GM19328 (cell line): ENCODE measurements at regions not wholly inside any gene's neighbourhood (a gene's known extent, or its start where the extent isn't known, plus 50 kb on each side); places are given as distances from the start of the nearest gene placed in this dataset.
"Not testable (repeated sequence)": the region's sequence is repeated elsewhere in the genome, so short reads cannot be mapped to it uniquely, and the experiment has no call there.

ENCODE experiments used
- ATAC-seq: cut with Tn5 transposase; IDR thresholded peaks from one replicate; pipeline ENCODE4 v1.9.1; 2021; ENCODE audit warnings: mild to moderate bottlenecking, moderate library complexity; ENCODE audit not compliant: unreplicated experiment

- ATAC-seq = no peak
These were observed 231.8 kb upstream of the FOXP2 start for GRCh38 chr7:114182837-114183236.

GRCh38 chr7:114181280-114181679 lies 233.3 kb upstream of the FOXP2 start:
- ATAC-seq = no peak

DNA sequence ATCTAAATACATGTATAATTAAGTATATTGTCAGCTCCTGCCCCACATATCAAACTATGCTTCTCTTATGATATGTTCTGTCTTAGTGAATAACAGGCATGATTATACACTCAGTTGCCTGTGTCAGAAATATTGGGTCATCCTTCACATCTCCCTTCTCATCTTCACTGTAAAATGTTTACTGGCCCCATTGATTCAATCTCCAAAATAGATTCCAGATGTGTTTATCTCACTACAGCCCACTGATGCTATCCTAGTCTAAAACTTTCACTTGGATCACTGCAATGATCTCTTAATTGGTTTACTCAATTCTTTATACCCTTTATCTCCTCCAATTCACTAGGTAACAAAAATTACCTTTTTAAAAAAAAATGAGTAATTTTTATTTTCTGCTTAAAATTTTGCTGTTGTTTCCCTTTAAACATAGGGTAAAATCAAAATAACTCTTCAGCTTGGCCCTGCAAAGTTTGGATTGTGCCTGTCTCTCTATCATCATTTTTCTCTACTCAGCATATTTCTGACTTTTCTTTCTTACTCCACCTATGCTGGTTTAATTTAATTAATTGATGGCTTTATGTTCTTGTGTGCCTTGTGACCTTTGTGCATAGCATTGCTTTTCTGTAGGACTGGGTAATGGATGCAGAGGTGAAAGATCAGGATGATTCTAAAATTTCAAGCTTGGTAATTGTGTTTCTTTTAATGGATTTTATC lies 233.9 kb upstream of the FOXP2 start:
- no peak for ATAC-seq

GRCh38 chr7:114175125-114175524 lies 239.5 kb upstream of the FOXP2 start:
- no peak for ATAC-seq

DNA sequence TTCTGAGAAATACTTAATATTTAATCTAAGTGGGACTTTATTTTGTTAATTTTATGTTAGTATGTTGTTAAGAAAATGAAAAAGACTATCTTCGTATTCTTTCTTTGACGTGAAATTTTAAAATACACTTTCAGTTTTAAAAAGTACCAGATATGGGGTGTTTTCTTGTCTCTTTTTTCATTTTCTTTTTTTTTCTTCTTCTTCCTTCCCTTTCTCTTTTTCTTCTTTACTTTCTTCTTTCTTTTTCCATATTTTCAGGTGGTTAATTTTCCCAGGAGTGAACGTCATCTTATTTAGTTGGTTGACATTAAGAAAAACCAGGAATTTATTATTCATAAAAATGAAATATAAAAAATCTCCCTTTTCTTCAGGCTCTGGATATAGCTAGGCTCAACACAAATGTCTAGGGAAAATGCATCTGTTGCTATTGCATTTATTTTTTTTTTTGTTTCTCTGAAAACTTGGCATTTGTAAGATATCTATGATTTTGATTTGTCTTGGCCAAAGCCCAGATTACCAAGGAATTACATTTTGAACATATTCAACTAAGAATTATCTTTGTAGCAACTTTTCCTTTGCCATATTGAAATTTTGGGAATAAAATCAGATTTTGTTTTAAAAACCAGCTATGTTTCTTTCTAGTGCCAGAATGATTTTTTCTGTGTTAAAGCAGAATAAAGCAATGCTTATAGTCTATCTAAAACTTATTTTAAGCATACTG lies 241.3 kb upstream of the FOXP2 start:
- no peak for ATAC-seq

- not testable (repeated sequence) for ATAC-seq
These were observed 245.2 kb upstream of the FOXP2 start for GRCh38 chr7:114169389-114169788.

DNA sequence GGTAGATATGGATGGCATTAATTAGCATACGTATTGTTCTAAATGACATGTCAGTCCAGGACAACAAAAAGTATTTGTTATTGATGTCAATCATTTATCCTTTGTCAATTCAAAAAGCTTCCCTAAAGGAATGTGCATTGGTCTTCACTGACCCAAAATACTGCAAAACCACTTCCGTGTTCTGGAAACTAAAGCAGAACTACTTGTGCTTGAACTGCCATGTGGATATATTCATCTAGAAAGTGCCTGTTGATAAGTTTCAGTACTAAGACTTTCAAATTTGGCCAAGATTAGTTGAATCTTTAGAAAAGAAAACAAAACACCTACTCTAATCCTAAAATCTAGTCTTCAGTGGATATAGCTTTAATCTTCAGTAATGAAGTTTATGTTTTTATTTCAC lies 242.1 kb upstream of the PPP1R3A start:
- no peak for ATAC-seq

DNA sequence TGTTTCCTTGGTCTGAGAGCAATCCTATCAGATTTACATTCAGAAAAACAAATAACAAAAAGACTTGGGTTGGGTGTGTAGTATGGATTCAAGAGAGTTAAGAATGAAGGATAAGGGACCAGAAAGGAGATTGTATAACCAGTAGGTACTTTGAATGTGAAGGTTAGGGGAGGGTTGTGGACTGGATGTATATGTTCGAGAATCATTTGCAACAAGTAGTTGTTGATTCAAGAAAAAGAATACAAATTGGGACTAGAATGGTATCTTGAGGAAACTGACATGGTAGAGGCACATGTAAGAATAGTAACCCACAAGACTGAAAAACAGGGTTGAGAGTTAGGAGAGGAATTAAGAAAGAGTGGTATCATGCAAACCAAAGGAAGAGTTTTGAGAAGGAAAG lies 240.0 kb upstream of the PPP1R3A start:
- ATAC-seq = no peak

DNA sequence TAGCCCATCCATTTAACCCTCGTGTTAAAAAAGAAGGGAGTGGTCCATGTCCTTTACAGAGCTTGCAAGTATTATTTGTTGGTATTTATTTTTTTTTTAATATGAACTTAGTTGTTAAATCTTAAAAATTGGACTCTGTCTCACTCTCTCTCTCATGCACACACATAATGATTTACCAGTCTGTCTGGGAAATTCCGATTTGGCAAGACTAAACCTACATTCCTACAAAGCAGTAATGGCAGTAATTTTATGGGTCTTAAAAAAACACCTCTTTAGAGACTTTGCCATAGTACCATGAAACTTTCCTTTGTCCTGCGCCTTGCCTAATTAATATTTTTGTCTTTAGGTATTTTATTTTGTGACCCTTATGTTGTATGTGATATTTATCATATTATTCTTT lies 239.5 kb upstream of the PPP1R3A start:
- no peak for ATAC-seq

GRCh38 chr7:114156178-114156577 lies 237.4 kb upstream of the PPP1R3A start:
- no peak for ATAC-seq

DNA sequence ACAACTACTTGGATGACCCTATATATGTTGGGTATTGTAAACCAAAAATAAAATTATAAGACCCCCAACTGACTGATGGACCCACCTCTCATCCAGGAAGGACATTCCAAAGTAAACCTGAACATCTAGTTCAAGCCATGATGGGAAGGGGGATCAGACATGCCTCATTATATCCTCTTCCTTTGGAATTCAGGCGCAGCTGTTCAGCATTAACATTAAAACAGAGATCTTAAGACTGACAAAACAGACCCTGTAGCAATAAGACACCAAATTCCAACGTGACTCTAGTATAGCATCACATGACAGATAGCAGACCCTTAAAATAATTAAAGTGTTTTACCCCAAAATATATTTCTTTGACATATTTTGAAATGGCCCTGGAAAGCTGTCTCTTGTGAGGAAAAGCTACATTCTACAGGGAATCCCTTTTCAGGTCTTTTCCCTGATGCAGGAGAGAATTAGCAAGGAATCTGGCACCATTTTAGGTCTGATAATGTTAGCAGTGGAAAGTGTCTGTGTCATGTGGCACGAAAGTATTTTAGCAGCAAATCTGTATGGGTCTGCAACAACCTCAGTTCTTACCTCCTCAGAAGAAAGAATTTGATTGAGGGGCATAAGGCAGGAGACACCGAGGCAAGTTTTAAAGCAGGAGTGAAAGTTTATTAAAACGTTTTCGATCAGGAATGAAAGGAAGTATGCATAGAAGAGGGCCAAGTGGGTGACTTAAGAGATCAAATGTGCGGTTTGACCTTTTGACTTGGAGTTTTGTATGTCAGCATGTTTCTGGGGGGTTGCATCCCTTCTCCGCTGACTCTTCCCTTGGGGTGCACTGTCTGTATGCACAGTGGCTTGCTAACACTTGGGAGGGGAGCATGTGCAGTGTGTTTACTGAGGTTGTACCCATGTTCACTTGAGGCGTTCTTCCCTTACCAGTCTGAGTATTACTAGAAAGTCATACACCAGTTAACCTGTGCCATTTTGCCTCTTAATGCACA lies 236.6 kb upstream of the PPP1R3A start:
- no peak for ATAC-seq

- no peak for ATAC-seq
These were observed 234.9 kb upstream of the PPP1R3A start for GRCh38 chr7:114153700-114154099.

- no peak for ATAC-seq
These were observed 233.6 kb upstream of the PPP1R3A start for GRCh38 chr7:114152314-114152938.

DNA sequence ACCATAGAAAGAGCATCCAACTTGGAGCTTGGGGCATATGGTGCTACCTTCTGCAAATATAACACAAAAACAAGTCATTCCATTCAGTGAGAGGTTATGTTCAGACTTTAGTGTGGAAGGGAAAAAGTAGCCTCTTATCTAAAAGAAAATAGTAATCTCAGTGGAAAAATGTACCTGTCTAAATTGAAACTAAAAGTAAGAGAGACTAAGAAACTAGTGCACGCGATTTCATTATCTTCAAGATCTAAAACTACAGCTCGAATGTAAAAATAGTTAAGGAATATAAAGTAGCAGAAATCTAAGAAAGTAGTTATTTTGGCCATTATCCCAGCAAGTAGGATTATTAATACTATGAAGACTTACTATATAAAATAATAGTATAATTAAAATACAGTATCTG lies 233.0 kb upstream of the PPP1R3A start:
- ATAC-seq = no peak

- no peak for ATAC-seq
These were observed 231.9 kb upstream of the PPP1R3A start for GRCh38 chr7:114150689-114151088.

DNA sequence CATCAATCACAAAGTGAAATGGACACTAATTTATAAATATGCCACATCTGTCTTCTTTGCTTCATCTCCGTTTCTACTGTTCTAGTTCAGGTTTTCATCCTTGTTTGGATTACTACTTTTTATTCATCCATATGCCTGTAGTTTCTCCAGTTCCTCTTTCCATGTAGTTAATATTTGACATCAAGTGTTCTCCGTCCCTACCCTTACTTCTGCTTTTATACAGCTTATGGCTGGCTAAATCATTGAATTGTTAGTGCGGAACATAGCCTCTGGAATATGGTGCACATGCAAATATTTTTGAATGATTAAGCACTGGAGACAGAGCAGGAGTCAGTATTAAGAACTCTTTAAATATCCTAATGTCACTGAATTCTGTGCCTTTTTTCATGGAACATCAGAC lies 230.0 kb upstream of the PPP1R3A start:
- no peak for ATAC-seq

- no peak for ATAC-seq
These were observed 222.6 kb upstream of the PPP1R3A start for GRCh38 chr7:114141415-114141814.

DNA sequence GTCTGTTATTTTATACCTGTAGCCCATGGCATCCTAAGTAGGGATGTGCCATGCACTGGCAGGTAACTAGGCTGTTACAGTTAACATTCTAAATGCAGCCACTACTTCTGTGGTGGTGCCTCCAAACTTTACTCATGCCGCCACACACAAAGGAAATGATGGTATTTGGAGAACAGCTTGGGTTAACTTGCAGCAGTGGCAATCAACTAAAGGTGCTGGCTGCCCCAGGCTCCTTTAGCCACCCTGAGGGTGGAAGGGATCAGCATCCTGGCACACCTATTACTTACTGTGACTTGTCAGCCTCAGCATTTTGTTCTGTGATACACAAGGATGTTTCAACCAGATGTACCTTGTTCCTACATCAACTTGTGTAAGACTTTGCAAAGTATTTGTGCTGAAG lies 221.8 kb upstream of the PPP1R3A start:
- ATAC-seq = no peak

GRCh38 chr7:114139690-114140089 lies 220.9 kb upstream of the PPP1R3A start:
- not testable (repeated sequence) for ATAC-seq

- ATAC-seq = no peak
These were observed 219.8 kb upstream of the PPP1R3A start for GRCh38 chr7:114138587-114138986.

DNA sequence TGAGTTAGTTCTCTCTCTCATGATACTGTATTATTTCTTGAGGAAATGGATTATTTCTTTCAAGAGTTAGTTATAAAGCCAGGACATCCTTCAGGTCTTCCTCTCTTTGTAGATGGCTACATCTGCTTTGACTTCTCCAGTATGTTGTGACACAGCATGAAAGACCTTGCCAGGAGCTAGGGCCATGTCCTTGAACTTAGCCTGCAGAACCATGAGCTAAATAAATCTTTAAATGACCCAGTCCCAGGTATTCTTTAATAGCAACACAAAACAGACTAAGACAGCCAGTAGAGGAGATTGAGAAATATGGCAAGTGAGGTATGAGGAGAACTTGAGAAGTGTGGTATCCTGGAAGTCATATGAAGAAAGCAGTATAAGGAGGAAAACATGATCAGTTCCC lies 214.9 kb upstream of the PPP1R3A start:
- no peak for ATAC-seq
